ENCODE measurements at regions not wholly inside any gene's neighbourhood (a gene's known extent, or its start where the extent isn't known, plus 50 kb on each side); places are given as distances from the start of the nearest gene placed in this dataset.

DNA sequence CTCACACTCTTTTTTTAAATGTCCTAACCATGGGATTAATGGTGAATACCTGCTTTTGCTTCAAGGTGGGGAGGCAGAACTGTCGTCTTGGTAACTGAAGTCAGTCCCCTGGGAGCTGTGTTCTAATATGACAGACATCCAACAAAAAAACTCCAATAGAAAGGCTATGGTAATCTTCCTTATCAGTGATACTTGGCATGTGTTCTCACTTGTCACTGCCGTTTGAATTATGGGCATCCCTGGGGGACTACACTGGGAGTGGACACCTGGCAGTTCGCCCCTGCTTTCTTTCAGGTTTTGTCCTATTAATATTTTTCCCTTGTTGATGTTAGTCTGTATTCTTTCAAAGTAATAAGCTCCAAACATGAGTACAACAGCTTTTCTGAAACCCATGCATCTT is 252.6 kb downstream of the SLITRK5 start:
- ATAC-seq, result no peak
- 88% methylated on average over 3 of the region's 3 CpGs for WGBS (ENCODE audit: insufficient coverage)
- no peaks in the 10 kb centered on the region for H3K4me1 Mint-ChIP-seq
- Histone ChIP-seq H3K4me1 (ENCODE audit: control insufficient read depth, insufficient read depth, low read length) (no peaks in the 10 kb centered on the region), H3K27me3 (ENCODE audit: control insufficient read depth, insufficient read depth, low read length) (no peaks in the 10 kb centered on the region), H3K36me3 (ENCODE audit: control insufficient read depth, insufficient read depth, low read length) (no peaks in the 10 kb centered on the region), H3K27ac (ENCODE audit: low read length) (no peak overlapping the region), H3K9me3 (ENCODE audit: control insufficient read depth, insufficient read depth, low read length) (no peaks in the 10 kb centered on the region), H3K4me3 (ENCODE audit: low read length) (no peak overlapping the region)
- no peaks in the 10 kb centered on the region for H3K36me3 Mint-ChIP-seq
- H3K9me3 Mint-ChIP-seq, result peaks cover 2 to 9% of the 10 kb centered on the region in 2 donors
- DNase-seq, result no peak
- TF ChIP-seq, protein P1, sequence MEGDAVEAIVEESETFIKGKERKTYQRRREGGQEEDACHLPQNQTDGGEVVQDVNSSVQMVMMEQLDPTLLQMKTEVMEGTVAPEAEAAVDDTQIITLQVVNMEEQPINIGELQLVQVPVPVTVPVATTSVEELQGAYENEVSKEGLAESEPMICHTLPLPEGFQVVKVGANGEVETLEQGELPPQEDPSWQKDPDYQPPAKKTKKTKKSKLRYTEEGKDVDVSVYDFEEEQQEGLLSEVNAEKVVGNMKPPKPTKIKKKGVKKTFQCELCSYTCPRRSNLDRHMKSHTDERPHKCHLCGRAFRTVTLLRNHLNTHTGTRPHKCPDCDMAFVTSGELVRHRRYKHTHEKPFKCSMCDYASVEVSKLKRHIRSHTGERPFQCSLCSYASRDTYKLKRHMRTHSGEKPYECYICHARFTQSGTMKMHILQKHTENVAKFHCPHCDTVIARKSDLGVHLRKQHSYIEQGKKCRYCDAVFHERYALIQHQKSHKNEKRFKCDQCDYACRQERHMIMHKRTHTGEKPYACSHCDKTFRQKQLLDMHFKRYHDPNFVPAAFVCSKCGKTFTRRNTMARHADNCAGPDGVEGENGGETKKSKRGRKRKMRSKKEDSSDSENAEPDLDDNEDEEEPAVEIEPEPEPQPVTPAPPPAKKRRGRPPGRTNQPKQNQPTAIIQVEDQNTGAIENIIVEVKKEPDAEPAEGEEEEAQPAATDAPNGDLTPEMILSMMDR (IDR thresholded peaks at IDR 0.05), result no peak
- no peak overlapping the region for H3K4me3 Mint-ChIP-seq
- H3K27me3 Mint-ChIP-seq (ENCODE audit: low read depth in 2 of 2), result no peaks in the 10 kb centered on the region
- no peak overlapping the region for H3K27ac Mint-ChIP-seq
- intact Hi-C loops (cut with micrococcal nuclease), result no loop called here

DNA sequence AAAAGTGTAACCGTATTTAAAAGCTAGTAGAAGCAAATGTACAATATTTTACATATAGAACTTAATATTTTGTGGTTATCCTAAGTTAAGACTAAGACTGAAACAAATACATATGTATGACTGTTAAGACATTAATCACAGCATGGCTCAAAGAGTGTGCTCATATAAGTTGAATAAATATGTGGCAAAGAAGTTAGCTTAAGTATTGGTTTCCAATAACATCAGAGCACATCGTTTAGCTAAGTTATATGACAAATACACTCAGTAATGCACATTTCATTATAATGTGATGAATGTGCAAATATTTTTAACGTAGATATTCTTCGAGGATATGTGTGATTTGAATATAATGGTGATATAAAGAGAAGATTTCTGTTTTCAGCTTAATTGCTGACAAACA is 253.8 kb downstream of the SLITRK5 start:
- Histone ChIP-seq H3K36me3 (ENCODE audit: control insufficient read depth, insufficient read depth, low read length) (no peaks in the 10 kb centered on the region), H3K27me3 (ENCODE audit: control insufficient read depth, insufficient read depth, low read length) (no peaks in the 10 kb centered on the region), H3K9me3 (ENCODE audit: control insufficient read depth, insufficient read depth, low read length) (no peaks in the 10 kb centered on the region), H3K27ac (ENCODE audit: low read length) (no peak overlapping the region), H3K4me3 (ENCODE audit: low read length) (no peak overlapping the region), H3K4me1 (ENCODE audit: control insufficient read depth, insufficient read depth, low read length) (no peaks in the 10 kb centered on the region)
- intact Hi-C loops (cut with micrococcal nuclease), result no loop called here
- DNase-seq (no peak), ATAC-seq (no peak)
- Mint-ChIP-seq H3K4me3 (no peak overlapping the region), H3K4me1 (peaks cover 0 to 9% of the 10 kb centered on the region in 2 donors), H3K27ac (no peak overlapping the region), H3K36me3 (no peaks in the 10 kb centered on the region), H3K27me3 (ENCODE audit: low read depth in 2 of 2) (no peaks in the 10 kb centered on the region), H3K9me3 (peaks cover 2 to 9% of the 10 kb centered on the region in 2 donors)
- TF ChIP-seq, protein P1 (IDR thresholded peaks at IDR 0.05), result no peak
- WGBS (ENCODE audit: insufficient coverage), result no CpG with 5 or more reads among the region's 4 CpGs

DNA sequence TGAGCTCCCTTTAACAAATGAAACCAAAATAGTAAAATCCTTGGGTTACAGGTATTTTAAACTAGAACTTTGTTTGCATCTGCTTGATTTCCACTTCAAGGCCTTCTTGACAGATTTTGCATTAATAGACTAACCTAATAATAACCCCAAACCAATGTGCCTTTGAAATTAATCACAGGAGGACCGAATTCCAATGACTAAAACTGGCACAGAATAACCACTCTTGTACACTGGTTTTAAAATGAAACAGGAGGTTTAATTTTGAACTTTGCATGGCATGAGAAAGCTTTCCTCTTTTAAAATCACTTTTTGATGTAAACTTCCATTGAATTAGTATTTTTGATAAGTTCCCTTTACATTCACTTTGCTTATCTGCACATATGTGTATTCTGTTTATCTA is 269.6 kb downstream of the SLITRK5 start:
- no peaks in the 10 kb centered on the region for H3K36me3 Mint-ChIP-seq
- no peak overlapping the region for H3K27ac ChIP-seq (ENCODE audit: low read length)
- H3K9me3 ChIP-seq (ENCODE audit: control insufficient read depth, insufficient read depth, low read length), result no peaks in the 10 kb centered on the region
- no peaks in the 10 kb centered on the region for H3K36me3 ChIP-seq (ENCODE audit: control insufficient read depth, insufficient read depth, low read length)
- intact Hi-C loops (cut with micrococcal nuclease), result no loop called here
- TF ChIP-seq, protein P1 (IDR thresholded peaks at IDR 0.05), result no peak
- H3K27me3 Mint-ChIP-seq (ENCODE audit: low read depth in 2 of 2), result peaks cover 0 to 6% of the 10 kb centered on the region in 2 donors
- no peaks in the 10 kb centered on the region for H3K4me1 Mint-ChIP-seq
- H3K27ac Mint-ChIP-seq, result no peak overlapping the region
- no peaks in the 10 kb centered on the region for H3K27me3 ChIP-seq (ENCODE audit: control insufficient read depth, insufficient read depth, low read length)
- ATAC-seq (no peak), DNase-seq (no peak)
- H3K4me3 Mint-ChIP-seq, result no peak overlapping the region
- H3K4me3 ChIP-seq (ENCODE audit: low read length), result no peak overlapping the region
- H3K4me1 ChIP-seq (ENCODE audit: control insufficient read depth, insufficient read depth, low read length), result no peaks in the 10 kb centered on the region
- H3K9me3 Mint-ChIP-seq, result no peaks in the 10 kb centered on the region
- WGBS (ENCODE audit: insufficient coverage), result no CpG with 5 or more reads among the region's 1 CpG

DNA sequence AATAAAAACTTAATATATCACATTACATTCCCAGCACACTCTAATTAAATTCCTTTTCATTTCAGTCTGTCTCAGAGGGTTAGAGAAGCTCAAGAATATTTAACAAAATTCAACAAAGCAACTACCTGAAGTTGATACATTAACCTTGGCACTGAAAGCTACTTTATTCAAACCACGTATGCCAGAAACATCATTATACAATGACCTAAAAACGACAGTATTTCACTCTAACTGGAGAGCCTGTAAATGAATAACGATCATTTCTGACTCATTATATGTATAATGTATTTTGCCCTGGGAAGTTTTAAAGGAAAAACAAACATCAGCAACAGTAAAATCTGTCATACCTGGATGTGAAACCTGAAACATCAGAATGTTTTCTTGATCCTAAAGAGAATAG is 270.1 kb downstream of the SLITRK5 start:
- DNase-seq (no peak), ATAC-seq (no peak)
- Histone ChIP-seq H3K27ac (ENCODE audit: low read length) (no peak overlapping the region), H3K27me3 (ENCODE audit: control insufficient read depth, insufficient read depth, low read length) (no peaks in the 10 kb centered on the region), H3K4me3 (ENCODE audit: low read length) (no peak overlapping the region), H3K36me3 (ENCODE audit: control insufficient read depth, insufficient read depth, low read length) (no peaks in the 10 kb centered on the region), H3K4me1 (ENCODE audit: control insufficient read depth, insufficient read depth, low read length) (no peaks in the 10 kb centered on the region), H3K9me3 (ENCODE audit: control insufficient read depth, insufficient read depth, low read length) (no peaks in the 10 kb centered on the region)
- no peak overlapping the region for H3K27ac Mint-ChIP-seq
- no peaks in the 10 kb centered on the region for H3K9me3 Mint-ChIP-seq
- TF ChIP-seq, protein P1 (IDR thresholded peaks at IDR 0.05), result no peak
- H3K4me1 Mint-ChIP-seq, result no peaks in the 10 kb centered on the region
- no peak overlapping the region for H3K4me3 Mint-ChIP-seq
- intact Hi-C loops (cut with micrococcal nuclease), result no loop called here
- H3K36me3 Mint-ChIP-seq, result no peaks in the 10 kb centered on the region
- peaks cover 0 to 6% of the 10 kb centered on the region in 2 donors for H3K27me3 Mint-ChIP-seq (ENCODE audit: low read depth in 2 of 2)
- 100% methylated on average over 1 of the region's 3 CpGs for WGBS (ENCODE audit: insufficient coverage)
